ENCODE measurements at regions not wholly inside any gene's neighbourhood (a gene's known extent, or its start where the extent isn't known, plus 50 kb on each side); places are given as distances from the start of the nearest gene placed in this dataset.

- Histone ChIP-seq H3K27me3 (ENCODE audit: control insufficient read depth, insufficient read depth, low read length) (peaks cover 4% of the 10 kb centered on the region), H3K27ac (ENCODE audit: low read length) (no peak overlapping the region), H3K36me3 (ENCODE audit: control insufficient read depth, insufficient read depth, low read length) (no peaks in the 10 kb centered on the region), H3K9me3 (replicated peaks; ENCODE audit: control insufficient read depth, low read depth, low read length) (no peaks in the 10 kb centered on the region), H3K4me3 (ENCODE audit: low read length) (no peak overlapping the region), H3K4me1 (ENCODE audit: control insufficient read depth, insufficient read depth, low read length) (no peaks in the 10 kb centered on the region)
- DNase-seq: no peak
- 86% methylated on average over 1 of the region's 3 CpGs for WGBS (ENCODE audit: insufficient coverage)
These were observed 490.2 kb upstream of the SALL1 start for GRCh38 chr16:51641191-51641765.

- Histone ChIP-seq H3K9me3 (replicated peaks; ENCODE audit: control insufficient read depth, low read depth, low read length) (no peaks in the 10 kb centered on the region), H3K27ac (ENCODE audit: low read length) (no peak overlapping the region), H3K4me1 (ENCODE audit: control insufficient read depth, insufficient read depth, low read length) (no peaks in the 10 kb centered on the region), H3K36me3 (ENCODE audit: control insufficient read depth, insufficient read depth, low read length) (no peaks in the 10 kb centered on the region), H3K27me3 (ENCODE audit: control insufficient read depth, insufficient read depth, low read length) (peaks cover 4% of the 10 kb centered on the region), H3K4me3 (ENCODE audit: low read length) (no peak overlapping the region)
- DNase-seq: no peak
- WGBS (ENCODE audit: insufficient coverage): 100% methylated on average over 2 of the region's 4 CpGs
These were observed 489.1 kb upstream of the SALL1 start for GRCh38 chr16:51640196-51640595.

GRCh38 chr16:51638339-51639135 lies 487.5 kb upstream of the SALL1 start:
- Histone ChIP-seq H3K27me3 (ENCODE audit: control insufficient read depth, insufficient read depth, low read length) (peaks cover 4% of the 10 kb centered on the region), H3K4me1 (ENCODE audit: control insufficient read depth, insufficient read depth, low read length) (no peaks in the 10 kb centered on the region), H3K27ac (ENCODE audit: low read length) (no peak overlapping the region), H3K36me3 (ENCODE audit: control insufficient read depth, insufficient read depth, low read length) (no peaks in the 10 kb centered on the region), H3K4me3 (ENCODE audit: low read length) (no peak overlapping the region), H3K9me3 (replicated peaks; ENCODE audit: control insufficient read depth, low read depth, low read length) (no peaks in the 10 kb centered on the region)
- WGBS (ENCODE audit: insufficient coverage): 80% methylated on average over 1 of the region's 3 CpGs
- no peak for DNase-seq

- 27% methylated on average over 3 of the region's 8 CpGs for WGBS (ENCODE audit: insufficient coverage)
- H3K27ac ChIP-seq (ENCODE audit: low read length): no peak overlapping the region
- no peaks in the 10 kb centered on the region for H3K4me1 ChIP-seq (ENCODE audit: control insufficient read depth, insufficient read depth, low read length)
- H3K4me3 ChIP-seq (ENCODE audit: low read length): no peak overlapping the region
- no peaks in the 10 kb centered on the region for H3K36me3 ChIP-seq (ENCODE audit: control insufficient read depth, insufficient read depth, low read length)
- no peak for DNase-seq
- peaks cover 4% of the 10 kb centered on the region for H3K27me3 ChIP-seq (ENCODE audit: control insufficient read depth, insufficient read depth, low read length)
- H3K9me3 ChIP-seq (replicated peaks; ENCODE audit: control insufficient read depth, low read depth, low read length): no peaks in the 10 kb centered on the region
These were observed 486.7 kb upstream of the SALL1 start for GRCh38 chr16:51637770-51638094.

GRCh38 chr16:51636920-51637769 lies 486.1 kb upstream of the SALL1 start:
- WGBS (ENCODE audit: insufficient coverage): 50% methylated on average over 9 of the region's 16 CpGs
- no peaks in the 10 kb centered on the region for H3K36me3 ChIP-seq (ENCODE audit: control insufficient read depth, insufficient read depth, low read length)
- H3K4me1 ChIP-seq (ENCODE audit: control insufficient read depth, insufficient read depth, low read length): no peaks in the 10 kb centered on the region
- DNase-seq: no peak
- H3K4me3 ChIP-seq (ENCODE audit: low read length): no peak overlapping the region
- no peaks in the 10 kb centered on the region for H3K9me3 ChIP-seq (replicated peaks; ENCODE audit: control insufficient read depth, low read depth, low read length)
- peaks cover 4% of the 10 kb centered on the region for H3K27me3 ChIP-seq (ENCODE audit: control insufficient read depth, insufficient read depth, low read length)
- no peak overlapping the region for H3K27ac ChIP-seq (ENCODE audit: low read length)

GRCh38 chr16:51635181-51635580 lies 484.1 kb upstream of the SALL1 start:
- Histone ChIP-seq H3K36me3 (ENCODE audit: control insufficient read depth, insufficient read depth, low read length) (no peaks in the 10 kb centered on the region), H3K4me3 (ENCODE audit: low read length) (no peak overlapping the region), H3K9me3 (replicated peaks; ENCODE audit: control insufficient read depth, low read depth, low read length) (no peaks in the 10 kb centered on the region), H3K4me1 (ENCODE audit: control insufficient read depth, insufficient read depth, low read length) (no peaks in the 10 kb centered on the region), H3K27ac (ENCODE audit: low read length) (no peak overlapping the region), H3K27me3 (ENCODE audit: control insufficient read depth, insufficient read depth, low read length) (peaks cover 4% of the 10 kb centered on the region)
- 0% methylated on average over 2 of the region's 4 CpGs for WGBS (ENCODE audit: insufficient coverage)
- DNase-seq: no peak

- Histone ChIP-seq H3K27me3 (ENCODE audit: control insufficient read depth, insufficient read depth, low read length) (no peaks in the 10 kb centered on the region), H3K36me3 (ENCODE audit: control insufficient read depth, insufficient read depth, low read length) (no peaks in the 10 kb centered on the region), H3K4me1 (ENCODE audit: control insufficient read depth, insufficient read depth, low read length) (no peaks in the 10 kb centered on the region), H3K9me3 (replicated peaks; ENCODE audit: control insufficient read depth, low read depth, low read length) (no peaks in the 10 kb centered on the region), H3K4me3 (ENCODE audit: low read length) (no peak overlapping the region), H3K27ac (ENCODE audit: low read length) (no peak overlapping the region)
- 67% methylated on average over 1 of the region's 4 CpGs for WGBS (ENCODE audit: insufficient coverage)
- no peak for DNase-seq
These were observed 479.0 kb upstream of the SALL1 start for GRCh38 chr16:51630076-51630475.

- DNase-seq: no peak
- Histone ChIP-seq H3K4me3 (ENCODE audit: low read length) (no peak overlapping the region), H3K27ac (ENCODE audit: low read length) (no peak overlapping the region), H3K9me3 (replicated peaks; ENCODE audit: control insufficient read depth, low read depth, low read length) (no peaks in the 10 kb centered on the region), H3K36me3 (ENCODE audit: control insufficient read depth, insufficient read depth, low read length) (no peaks in the 10 kb centered on the region), H3K4me1 (ENCODE audit: control insufficient read depth, insufficient read depth, low read length) (no peaks in the 10 kb centered on the region), H3K27me3 (ENCODE audit: control insufficient read depth, insufficient read depth, low read length) (no peaks in the 10 kb centered on the region)
- WGBS (ENCODE audit: insufficient coverage): no CpG with 5 or more reads among the region's 3 CpGs
These were observed 478.5 kb upstream of the SALL1 start for GRCh38 chr16:51629576-51629975.

GRCh38 chr16:51624080-51624775 lies 473.2 kb upstream of the SALL1 start:
- H3K36me3 ChIP-seq (ENCODE audit: control insufficient read depth, insufficient read depth, low read length): no peaks in the 10 kb centered on the region
- H3K27ac ChIP-seq (ENCODE audit: low read length): no peak overlapping the region
- no peaks in the 10 kb centered on the region for H3K9me3 ChIP-seq (replicated peaks; ENCODE audit: control insufficient read depth, low read depth, low read length)
- H3K4me1 ChIP-seq (ENCODE audit: control insufficient read depth, insufficient read depth, low read length): no peaks in the 10 kb centered on the region
- H3K27me3 ChIP-seq (ENCODE audit: control insufficient read depth, insufficient read depth, low read length): no peaks in the 10 kb centered on the region
- DNase-seq: no peak
- 6% methylated on average over 4 of the region's 7 CpGs for WGBS (ENCODE audit: insufficient coverage)
- H3K4me3 ChIP-seq (ENCODE audit: low read length): no peak overlapping the region

GRCh38 chr16:51621610-51622009 lies 470.5 kb upstream of the SALL1 start:
- WGBS (ENCODE audit: insufficient coverage): 73% methylated on average over 1 of the region's 1 CpG
- H3K9me3 ChIP-seq (replicated peaks; ENCODE audit: control insufficient read depth, low read depth, low read length): no peaks in the 10 kb centered on the region
- H3K4me1 ChIP-seq (ENCODE audit: control insufficient read depth, insufficient read depth, low read length): no peaks in the 10 kb centered on the region
- no peak overlapping the region for H3K27ac ChIP-seq (ENCODE audit: low read length)
- H3K36me3 ChIP-seq (ENCODE audit: control insufficient read depth, insufficient read depth, low read length): no peaks in the 10 kb centered on the region
- no peak for DNase-seq
- no peak overlapping the region for H3K4me3 ChIP-seq (ENCODE audit: low read length)
- no peaks in the 10 kb centered on the region for H3K27me3 ChIP-seq (ENCODE audit: control insufficient read depth, insufficient read depth, low read length)
